CD4-positive, alpha-beta T cell treated with Interleukin-15 for 1 hour (primary cell): ENCODE measurements at regions not wholly inside any gene's neighbourhood (a gene's known extent, or its start where the extent isn't known, plus 50 kb on each side); places are given as distances from the start of the nearest gene placed in this dataset.
"Not testable (repeated sequence)": the region's sequence is repeated elsewhere in the genome, so short reads cannot be mapped to it uniquely, and the experiment has no call there.

ENCODE experiments used
- DNase-seq: peaks from one replicate; pipeline ENCODE4 v3.0.0-alpha.2; 2020

- no peak for DNase-seq
These were observed 123.7 kb downstream of the CASP12 start for GRCh38 chr11:104774578-104774977.

DNA sequence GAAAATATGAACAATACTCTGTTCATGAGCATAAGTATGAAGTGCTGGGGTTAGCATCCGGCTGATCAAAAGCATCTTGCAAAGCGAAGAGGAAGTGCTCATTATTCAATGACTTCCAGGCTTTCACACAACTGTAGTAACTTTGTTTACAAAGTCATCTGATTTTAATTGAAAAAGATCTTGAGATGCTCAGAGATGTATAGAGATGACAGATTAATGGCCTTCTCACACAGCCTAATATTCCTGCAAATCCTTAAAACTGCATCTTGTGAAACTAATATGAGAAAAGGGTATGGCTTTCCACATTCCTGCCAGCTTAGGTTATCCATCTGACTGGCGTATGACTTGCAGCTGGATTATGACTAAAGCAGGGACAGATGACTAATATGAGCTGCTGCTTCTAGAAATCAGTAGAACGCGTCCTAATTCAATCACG is 125.4 kb downstream of the CASP12 start:
- no peak for DNase-seq

DNA sequence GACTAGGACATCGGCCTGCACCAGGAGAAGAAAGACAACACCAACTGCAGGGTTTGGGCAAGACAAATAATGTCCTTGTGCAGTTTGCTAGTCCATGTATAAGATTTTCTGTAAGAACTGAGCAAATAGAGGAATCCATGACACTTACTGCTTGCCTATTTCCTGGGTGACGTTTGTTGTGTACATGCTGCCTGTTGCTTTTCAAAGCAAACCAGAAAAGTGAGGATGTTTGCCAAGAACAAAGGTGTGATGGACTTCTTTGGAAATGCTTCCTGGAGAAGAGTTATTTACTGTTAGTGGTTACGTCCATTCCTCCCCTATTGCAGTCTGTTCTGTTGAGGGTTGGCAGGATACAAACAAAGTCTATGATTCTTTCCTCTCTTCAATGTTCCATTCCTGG is 126.5 kb downstream of the CASP12 start:
- no peak for DNase-seq

DNA sequence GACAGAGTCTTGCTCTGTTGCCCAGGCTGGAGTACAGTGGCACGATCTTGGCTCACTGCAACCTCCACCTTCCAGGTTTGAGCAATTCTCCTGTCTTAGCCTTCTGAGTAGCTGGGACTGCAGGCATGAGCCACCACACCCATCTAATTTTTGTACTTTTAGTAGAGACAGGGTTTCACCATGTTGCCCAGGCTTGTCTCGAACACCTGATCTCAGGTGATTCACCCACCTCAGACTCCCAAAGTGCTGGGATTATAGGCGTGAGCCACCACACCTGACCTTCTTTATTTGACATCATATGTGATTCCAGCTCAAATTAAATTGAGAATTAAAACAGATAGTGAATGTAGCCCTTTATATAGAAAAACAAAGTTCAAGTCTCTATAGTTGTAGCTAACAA is 127.2 kb downstream of the CASP12 start:
- not testable (repeated sequence) for DNase-seq

DNA sequence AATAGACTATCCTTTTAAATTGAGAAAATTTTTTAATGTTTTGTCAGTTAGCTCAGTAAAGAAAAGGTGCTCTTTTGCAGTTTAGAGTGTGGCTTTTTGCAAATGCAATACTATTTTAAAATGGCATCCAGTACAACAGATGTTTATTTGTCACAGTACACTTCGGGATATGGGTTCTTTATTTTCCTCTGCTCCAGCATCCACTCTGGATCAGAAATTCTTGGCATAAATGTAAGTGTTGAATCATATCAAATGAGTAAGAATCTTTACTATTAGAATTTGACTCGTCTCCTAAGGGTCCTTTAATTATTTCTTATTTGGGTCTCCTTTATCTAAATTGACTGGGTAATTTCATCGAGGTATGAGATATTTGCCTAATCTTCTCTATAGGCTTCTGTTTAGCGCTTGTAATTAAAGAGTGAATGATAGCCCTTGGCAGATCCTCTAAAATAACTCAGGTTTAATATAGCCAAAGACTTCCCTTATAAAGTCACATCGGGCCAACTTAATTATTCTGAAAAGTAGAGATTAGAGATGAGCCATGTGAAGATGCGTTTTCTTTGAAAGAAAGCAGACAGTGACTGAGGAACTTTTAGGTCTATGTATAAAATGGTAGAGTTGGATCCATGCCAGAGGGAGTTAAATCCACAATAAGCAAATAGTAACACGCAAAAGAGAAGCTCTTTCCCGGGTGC is 132.7 kb downstream of the CASP12 start:
- DNase-seq: no peak

GRCh38 chr11:104764710-104765045 is 133.6 kb downstream of the CASP12 start:
- DNase-seq: no peak

DNA sequence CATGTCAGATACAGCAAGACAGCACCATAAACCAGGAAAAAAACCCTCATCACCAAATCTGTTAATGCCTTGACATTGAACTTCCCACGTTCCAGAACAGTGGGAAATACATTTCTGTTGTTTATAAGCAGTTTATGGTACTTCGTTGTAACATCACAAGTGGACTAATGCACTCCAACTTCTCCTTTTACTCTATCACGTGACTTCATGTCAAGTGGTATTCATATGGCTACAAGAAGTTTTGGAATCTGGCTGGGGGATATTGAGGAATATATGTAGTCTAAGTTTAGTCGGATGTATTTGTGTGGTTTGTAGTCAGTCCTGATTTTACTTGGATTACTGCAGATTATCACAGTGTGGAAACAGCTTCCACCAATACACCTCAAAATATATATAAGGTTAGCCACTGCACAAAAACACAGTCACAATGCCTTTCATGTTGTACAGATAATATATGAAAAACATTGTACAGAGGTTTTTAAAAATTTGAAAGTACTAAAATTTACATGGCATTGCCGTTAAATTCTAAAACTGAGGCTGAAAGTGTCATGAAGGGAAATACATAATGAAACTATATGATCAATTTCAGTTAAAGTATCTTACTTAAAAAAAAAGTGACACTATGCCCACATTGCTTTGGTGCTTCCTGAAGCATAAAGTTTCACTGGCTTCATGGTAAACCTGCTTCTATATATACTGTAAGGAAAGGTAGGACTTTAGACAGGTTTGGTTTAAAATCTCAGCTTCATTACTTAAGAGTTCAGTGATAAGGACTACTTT is 134.1 kb downstream of the CASP12 start:
- no peak for DNase-seq

GRCh38 chr11:104761511-104761910 is 136.7 kb downstream of the CASP12 start:
- no peak for DNase-seq

- DNase-seq: no peak
These were observed 138.8 kb downstream of the CASP12 start for GRCh38 chr11:104759464-104759863.

- DNase-seq: no peak
These were observed 159.3 kb downstream of the CASP12 start for GRCh38 chr11:104738918-104739317.

DNA sequence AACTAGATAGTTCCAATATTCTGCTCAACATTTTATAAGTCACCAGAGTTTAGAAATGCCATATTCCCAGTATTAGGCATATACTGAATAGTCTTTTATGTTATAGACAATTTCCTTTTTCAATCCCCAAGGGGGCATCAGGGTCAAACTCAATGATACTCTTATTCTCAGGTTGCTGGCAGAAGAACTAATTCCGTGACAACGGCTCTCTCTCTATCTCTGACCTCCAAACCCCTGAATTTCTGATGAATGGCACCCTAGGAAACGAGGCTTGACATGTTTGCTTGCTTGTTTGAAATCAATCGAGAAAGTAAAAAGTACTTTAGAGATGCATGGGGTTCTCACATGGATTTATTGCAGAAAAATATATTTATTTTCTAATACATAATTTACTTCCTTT is 160.1 kb downstream of the CASP12 start:
- DNase-seq: no peak

- DNase-seq: no peak
These were observed 161.8 kb downstream of the CASP12 start for GRCh38 chr11:104736502-104736901.

DNA sequence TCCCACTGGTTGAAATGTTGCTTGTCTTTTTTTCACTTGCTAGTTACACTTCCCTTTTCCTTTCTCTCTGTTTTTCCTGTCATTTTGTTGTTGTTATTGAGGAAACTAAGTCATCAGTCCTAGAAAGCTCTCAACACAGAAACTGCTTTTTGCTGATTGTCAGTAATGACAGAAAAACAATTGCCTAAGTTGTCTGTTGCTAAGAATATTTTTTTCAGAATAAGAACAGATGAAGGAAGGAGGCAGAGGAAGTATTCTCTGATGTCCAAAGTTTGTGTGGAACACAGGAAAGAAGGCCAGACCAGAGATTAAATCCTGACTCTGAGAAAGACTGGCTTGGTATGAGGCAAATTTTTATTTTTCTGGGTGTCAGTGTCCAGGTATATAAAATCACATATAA is 163.3 kb downstream of the CASP12 start:
- DNase-seq: no peak

DNA sequence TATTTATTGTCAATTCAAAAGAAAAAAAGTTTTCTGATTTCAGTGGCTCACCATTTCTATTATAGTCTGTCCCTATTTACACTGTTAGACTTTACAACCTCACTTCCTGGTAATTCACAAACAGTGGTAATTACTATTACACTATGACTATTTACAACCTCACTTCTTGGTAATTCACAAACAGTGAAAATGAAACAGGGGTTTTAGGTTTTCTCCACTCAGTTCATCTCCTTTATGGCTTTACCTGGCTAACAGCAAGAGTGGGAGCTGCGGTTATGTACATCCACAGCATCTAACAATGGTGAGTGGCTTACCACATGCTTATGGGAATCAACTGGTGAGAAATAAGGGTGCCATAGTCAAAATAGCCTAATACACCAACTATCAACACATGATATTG is 166.4 kb downstream of the CASP12 start:
- no peak for DNase-seq

GRCh38 chr11:104728927-104729326 is 169.3 kb downstream of the CASP12 start:
- DNase-seq: no peak

DNA sequence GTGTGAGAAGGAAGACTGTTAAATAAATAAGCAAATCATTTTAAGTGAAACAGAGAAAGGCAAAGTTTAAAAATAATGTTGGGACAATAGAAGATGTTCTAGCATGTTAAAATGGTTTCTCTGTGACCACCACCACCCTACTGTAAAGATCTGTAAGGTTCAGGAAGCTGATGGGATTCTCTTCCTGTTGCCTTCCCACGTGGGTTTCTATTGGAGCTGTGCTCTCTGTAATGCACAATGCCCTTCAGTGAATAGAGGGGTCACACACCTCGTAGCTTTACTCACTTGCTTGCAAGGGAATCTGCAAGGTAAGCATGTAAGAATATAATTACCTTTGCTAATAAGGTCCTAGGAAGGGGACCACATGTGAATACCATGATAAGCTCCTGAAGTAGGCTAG is 170.5 kb downstream of the CASP12 start:
- DNase-seq: no peak

DNA sequence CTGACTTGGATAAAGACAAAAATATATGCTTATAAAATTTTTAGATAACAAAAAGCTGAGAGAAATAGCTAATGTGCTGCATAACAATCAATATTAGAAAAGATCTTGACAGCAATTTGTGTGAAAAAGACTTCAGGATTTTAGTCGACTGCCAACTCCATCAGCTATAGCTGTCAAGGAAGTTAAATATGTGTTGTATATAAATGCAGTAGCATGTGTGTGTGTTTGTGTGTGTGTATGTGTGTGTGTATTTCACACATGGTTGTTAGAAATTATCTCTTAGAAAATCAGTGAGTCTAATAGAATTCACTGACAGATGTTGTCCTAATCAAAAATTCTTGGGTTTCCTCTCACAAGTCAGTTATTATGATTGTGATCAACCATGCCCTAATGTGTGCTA is 171.2 kb downstream of the CASP12 start:
- DNase-seq: no peak

- DNase-seq: no peak
These were observed 172.4 kb downstream of the CASP12 start for GRCh38 chr11:104725796-104726408.

DNA sequence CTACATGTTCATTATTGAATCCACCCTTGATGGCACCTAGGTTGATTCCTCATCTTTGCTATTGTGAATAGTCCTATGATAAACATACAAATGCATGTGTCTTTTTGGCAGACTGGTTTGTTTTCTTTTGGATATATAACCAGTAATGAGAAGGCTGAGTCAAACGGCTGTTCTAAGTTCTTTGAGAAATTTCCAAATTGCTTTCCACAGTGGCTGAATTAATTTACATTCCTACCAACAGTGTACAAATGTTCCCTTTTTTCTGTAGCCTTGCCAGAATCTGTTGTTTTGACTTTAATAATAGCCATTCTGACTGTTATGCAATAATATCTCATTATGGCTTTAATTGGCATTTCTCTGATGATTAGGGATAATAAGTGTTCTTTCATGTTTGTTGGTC is 184.9 kb downstream of the CASP12 start:
- no peak for DNase-seq

DNA sequence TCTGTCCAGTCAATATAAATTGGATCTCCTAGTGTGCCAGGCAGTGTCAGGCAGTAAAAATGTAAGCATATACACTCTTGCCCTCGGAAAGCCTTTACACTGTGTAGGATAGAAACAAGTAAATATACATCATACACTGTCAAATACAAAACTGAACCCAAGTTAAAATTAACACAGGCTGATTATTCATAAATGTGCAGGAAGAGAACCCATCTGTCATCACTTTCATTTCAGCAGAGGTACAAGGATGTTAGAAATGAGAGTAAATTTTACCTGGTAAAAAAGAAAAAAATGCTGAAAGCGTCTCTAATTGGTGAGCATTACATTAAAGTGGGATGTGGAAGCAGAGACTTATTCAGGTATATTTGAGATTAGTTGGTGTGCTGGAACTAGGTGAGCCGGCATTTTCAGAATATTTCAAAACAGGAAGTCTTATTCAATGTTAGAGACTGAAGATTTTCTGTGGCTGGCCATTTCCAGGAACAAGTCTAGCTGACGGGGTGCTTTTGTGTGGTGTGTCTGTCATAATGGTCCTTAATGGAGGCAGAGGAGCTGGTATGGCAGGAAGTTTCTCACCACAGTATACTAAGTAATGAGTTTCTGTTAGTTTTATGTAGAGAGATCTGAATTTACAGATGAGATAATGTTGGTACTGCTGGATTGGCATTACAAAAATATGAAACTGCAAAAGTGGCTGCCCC is 192.6 kb downstream of the CASP12 start:
- DNase-seq: peak; percentile 86

DNA sequence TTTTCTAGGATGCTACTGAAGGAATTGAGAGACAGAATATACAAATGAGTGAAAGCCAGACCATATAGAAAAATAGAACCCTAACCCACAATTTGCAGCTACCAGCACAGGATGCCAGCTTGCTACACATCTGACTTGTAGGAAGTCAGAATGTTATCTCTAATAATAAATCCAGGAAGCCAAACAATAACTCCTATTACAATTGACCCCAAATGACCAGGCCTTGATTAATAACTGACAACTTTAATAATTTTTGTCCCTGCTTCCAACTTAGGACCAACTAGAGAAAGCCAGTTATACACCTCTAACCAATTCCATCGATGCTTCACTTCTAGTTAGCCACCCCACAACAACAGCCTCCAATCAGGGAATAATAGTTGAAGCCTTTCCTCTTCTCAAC is 193.4 kb downstream of the CASP12 start:
- DNase-seq: no peak

DNA sequence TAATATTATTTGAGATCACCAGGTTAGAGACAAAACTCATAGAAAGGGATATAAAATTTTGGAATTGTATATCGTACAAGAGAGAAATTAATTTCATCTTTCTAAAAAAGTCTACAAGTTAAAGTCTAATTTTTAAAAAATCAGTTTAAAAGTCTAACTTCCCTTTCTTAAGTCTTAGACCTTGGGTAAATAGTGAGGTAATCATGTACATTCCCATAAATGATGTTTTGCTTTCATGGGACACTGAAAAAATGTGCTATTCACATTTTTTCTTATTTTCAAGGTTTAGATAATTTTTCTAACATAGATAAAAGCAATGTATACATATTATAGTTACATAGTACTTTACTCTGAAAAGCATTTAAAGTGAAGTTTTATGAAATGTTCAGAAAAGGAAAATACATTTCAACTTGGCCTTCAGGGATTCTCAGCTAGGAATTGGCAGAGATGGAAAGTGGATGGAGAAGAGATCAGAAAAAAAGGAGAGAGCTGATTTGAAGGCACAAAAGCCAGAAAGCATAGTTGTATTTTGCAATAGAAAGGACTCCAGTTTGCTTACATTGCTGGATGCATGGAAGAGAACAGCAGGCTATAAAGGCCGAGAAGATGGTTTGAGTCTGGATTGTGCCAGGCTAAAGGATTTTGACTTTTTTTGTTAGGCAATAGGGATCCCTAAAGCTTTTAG is 194.0 kb downstream of the CASP12 start:
- no peak for DNase-seq

DNA sequence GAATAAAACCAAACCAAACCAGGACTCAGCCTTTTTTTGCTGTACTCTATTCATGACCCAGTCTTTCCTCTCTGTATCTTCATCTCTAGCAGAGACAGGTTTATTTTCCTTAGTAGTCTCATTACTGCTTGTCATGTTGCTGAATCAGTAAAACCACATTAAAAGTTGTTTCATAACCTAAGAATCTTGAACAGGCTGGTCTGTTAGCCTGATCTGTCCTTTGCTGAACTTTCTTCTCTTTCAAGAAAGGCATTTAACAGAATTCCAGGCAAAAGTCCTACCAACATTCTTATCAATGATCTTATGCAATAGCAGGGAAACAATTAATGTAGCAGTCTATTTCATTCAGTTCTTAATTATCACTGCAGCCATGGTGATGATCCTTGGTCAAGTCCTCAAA is 197.7 kb downstream of the CASP12 start:
- DNase-seq: no peak
